ENCODE measurements at regions not wholly inside any gene's neighbourhood (a gene's known extent, or its start where the extent isn't known, plus 50 kb on each side); places are given as distances from the start of the nearest gene placed in this dataset.

- H3K4me1 ChIP-seq (ENCODE audit: insufficient read depth, low read length, poor library complexity, severe bottlenecking), result no peaks in the 10 kb centered on the region
- no TSS peak for BruUV-seq (replicated peaks)
- H3K9me2 ChIP-seq (ENCODE audit: insufficient read depth, low read length), result no peaks in the 10 kb centered on the region
- intact Hi-C loops (cut with micrococcal nuclease; ENCODE audit: unreplicated experiment), result no loop called here
- H3K36me3 ChIP-seq (ENCODE audit: insufficient read depth, low read length), result no peaks in the 10 kb centered on the region
- no peak overlapping the region for H3K4me2 ChIP-seq (ENCODE audit: low read length)
- H3K79me2 ChIP-seq (ENCODE audit: insufficient read depth, low read depth, low read length), result no peaks in the 10 kb centered on the region
- H3K4me3 ChIP-seq (ENCODE audit: low read depth, low read length, poor library complexity, severe bottlenecking), result no peak overlapping the region
- TF ChIP-seq EZH2phosphoT487 (IDR thresholded peaks at IDR 0.05; ENCODE audit: borderline replicate concordance, low read depth, low read length) (no peak), CTCF (conservative IDR thresholded peaks at IDR 0.05; ENCODE audit: low read length) (no peak)
- H2AFZ ChIP-seq (ENCODE audit: low read length), result no peak overlapping the region
- DNase-seq (ENCODE audit: low spot score), result no peak
- H3K27ac ChIP-seq (ENCODE audit: low read depth, low read length, poor library complexity, severe bottlenecking), result no peak overlapping the region
- POLR2A ChIA-PET, result no interaction called here
- no peaks in the 10 kb centered on the region for H4K20me1 ChIP-seq (ENCODE audit: insufficient read depth, low read length)
- H3K9me3 ChIP-seq (ENCODE audit: low read length), result no peaks in the 10 kb centered on the region
- CTCF ChIA-PET (ENCODE audit: unreplicated experiment), result no interaction called here
Observed at GRCh38 chr3:83823095-83823494, 1135.7 kb upstream of the CADM2 start.

GRCh38 chr3:83835040-83835439, 1123.7 kb upstream of the CADM2 start:
- DNase-seq (ENCODE audit: low spot score), result no peak
- H3K27ac ChIP-seq (ENCODE audit: low read depth, low read length, poor library complexity, severe bottlenecking), result no peak overlapping the region
- no peaks in the 10 kb centered on the region for H3K9me2 ChIP-seq (ENCODE audit: insufficient read depth, low read length)
- no peaks in the 10 kb centered on the region for H4K20me1 ChIP-seq (ENCODE audit: insufficient read depth, low read length)
- CTCF ChIA-PET (ENCODE audit: unreplicated experiment), result no interaction called here
- H3K9me3 ChIP-seq (ENCODE audit: low read length), result 0 out of 2 replicates have a peak, but pooled peaks cover 6% of the 10 kb centered on the region
- no TSS peak for BruUV-seq (replicated peaks)
- H3K4me3 ChIP-seq (ENCODE audit: low read depth, low read length, poor library complexity, severe bottlenecking), result no peak overlapping the region
- H2AFZ ChIP-seq (ENCODE audit: low read length), result no peak overlapping the region
- no peaks in the 10 kb centered on the region for H3K36me3 ChIP-seq (ENCODE audit: insufficient read depth, low read length)
- TF ChIP-seq CTCF (conservative IDR thresholded peaks at IDR 0.05; ENCODE audit: low read length), result no peak
- TF ChIP-seq EZH2phosphoT487 (IDR thresholded peaks at IDR 0.05; ENCODE audit: borderline replicate concordance, low read depth, low read length), result no peak
- H3K4me1 ChIP-seq (ENCODE audit: insufficient read depth, low read length, poor library complexity, severe bottlenecking), result no peaks in the 10 kb centered on the region
- POLR2A ChIA-PET, result no interaction called here
- intact Hi-C loops (cut with micrococcal nuclease; ENCODE audit: unreplicated experiment), result no loop called here
- H3K79me2 ChIP-seq (ENCODE audit: insufficient read depth, low read depth, low read length), result no peaks in the 10 kb centered on the region
- H3K4me2 ChIP-seq (ENCODE audit: low read length), result no peak overlapping the region

GRCh38 chr3:83842511-83842910, 1116.3 kb upstream of the CADM2 start:
- Histone ChIP-seq H3K4me3 (ENCODE audit: low read depth, low read length, poor library complexity, severe bottlenecking) (no peak overlapping the region), H3K27ac (ENCODE audit: low read depth, low read length, poor library complexity, severe bottlenecking) (no peak overlapping the region), H3K4me1 (ENCODE audit: insufficient read depth, low read length, poor library complexity, severe bottlenecking) (no peaks in the 10 kb centered on the region), H3K79me2 (ENCODE audit: insufficient read depth, low read depth, low read length) (no peaks in the 10 kb centered on the region), H3K4me2 (ENCODE audit: low read length) (no peak overlapping the region), H3K9me2 (ENCODE audit: insufficient read depth, low read length) (no peaks in the 10 kb centered on the region), H2AFZ (ENCODE audit: low read length) (no peak overlapping the region), H3K9me3 (ENCODE audit: low read length) (no peaks in the 10 kb centered on the region), H3K36me3 (ENCODE audit: insufficient read depth, low read length) (no peaks in the 10 kb centered on the region), H4K20me1 (ENCODE audit: insufficient read depth, low read length) (no peaks in the 10 kb centered on the region)
- BruUV-seq (replicated peaks), result no TSS peak
- DNase-seq (ENCODE audit: low spot score), result no peak
- ChIA-PET POLR2A (interaction anchor here (0.6 to 0.9 kb wide), 2 partner anchors 8 to 64 kb away, joined by 3 read pairs; no protein-coding TSS in a partner anchor), CTCF (ENCODE audit: unreplicated experiment) (no interaction called here)
- intact Hi-C loops (cut with micrococcal nuclease; ENCODE audit: unreplicated experiment), result no loop called here
- TF ChIP-seq EZH2phosphoT487 (IDR thresholded peaks at IDR 0.05; ENCODE audit: borderline replicate concordance, low read depth, low read length) (no peak), CTCF (conservative IDR thresholded peaks at IDR 0.05; ENCODE audit: low read length) (no peak)

All from OCI-LY7 (cell line).